GM21825 (cell line): ENCODE measurements at regions not wholly inside any gene's neighbourhood (a gene's known extent, or its start where the extent isn't known, plus 50 kb on each side); places are given as distances from the start of the nearest gene placed in this dataset.

Experiments
- ATAC-seq: cut with Tn5 transposase; IDR thresholded peaks from one replicate; pipeline ENCODE4 v1.9.1; 2021; ENCODE audit warnings: mild to moderate bottlenecking, moderate library complexity; ENCODE audit not compliant: unreplicated experiment

DNA sequence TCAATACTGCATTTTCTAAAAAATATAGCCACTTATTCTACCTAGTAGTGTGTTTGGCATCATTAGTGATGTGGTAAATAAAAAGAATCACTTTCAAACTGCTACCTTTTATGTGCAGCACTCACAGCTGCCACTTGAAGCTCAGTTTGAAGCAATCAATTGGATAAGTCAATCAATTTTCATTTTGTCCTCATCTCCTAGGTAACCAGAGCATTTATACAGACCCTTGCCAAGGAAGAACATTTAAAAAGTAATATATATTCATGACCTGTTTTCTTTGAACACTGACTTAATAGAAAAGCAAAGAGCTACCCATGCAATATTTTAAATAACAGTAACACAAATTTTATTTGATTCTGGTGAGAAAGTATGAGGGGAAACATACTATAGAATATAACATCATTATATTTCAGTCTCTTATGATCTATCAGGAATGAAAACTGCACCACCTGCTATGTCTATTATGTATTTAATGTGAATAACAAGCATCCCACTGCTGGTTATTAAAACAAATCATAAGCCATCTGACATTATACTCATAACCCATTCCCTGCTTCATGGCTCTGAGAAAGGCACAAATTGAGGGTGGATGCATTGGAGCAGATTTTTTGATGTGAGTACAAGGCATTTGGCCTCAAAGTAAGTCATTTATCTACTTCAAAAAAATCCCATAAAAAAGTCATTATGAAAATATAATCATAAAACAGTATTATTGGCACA lies 168.4 kb upstream of the C21orf91 start:
- no peak for ATAC-seq

DNA sequence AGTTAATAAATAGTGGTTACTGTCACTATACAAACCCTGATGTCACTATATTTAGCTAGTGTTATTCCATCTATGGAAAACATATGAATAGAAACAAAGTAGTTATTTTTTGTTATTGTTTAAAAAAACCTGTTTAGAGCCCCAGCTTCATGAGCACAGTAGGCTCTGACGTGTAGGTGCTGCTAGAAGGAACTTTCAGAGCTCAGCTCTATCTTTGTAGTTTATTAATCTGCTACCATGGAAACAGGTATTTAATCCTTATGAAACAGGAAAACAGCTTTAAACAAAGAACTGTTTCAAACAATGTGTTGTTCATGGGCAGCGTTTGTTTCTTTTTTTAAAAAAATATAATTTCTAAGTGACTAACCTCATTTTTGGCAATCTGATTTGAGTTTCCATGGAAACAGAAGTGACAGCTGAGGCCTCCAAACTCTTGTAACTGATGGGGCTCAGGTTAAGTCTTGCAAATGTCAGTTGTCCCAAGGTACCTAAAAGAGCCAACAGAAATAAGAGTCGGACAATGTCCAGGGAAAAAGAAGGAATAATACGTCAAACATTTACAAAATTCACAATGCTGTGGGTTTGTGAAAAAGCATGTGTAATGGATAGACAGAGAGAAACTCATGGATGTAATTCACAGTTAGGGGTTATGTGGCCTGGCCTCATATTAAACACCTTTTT lies 162.0 kb upstream of the C21orf91 start:
- no peak for ATAC-seq

DNA sequence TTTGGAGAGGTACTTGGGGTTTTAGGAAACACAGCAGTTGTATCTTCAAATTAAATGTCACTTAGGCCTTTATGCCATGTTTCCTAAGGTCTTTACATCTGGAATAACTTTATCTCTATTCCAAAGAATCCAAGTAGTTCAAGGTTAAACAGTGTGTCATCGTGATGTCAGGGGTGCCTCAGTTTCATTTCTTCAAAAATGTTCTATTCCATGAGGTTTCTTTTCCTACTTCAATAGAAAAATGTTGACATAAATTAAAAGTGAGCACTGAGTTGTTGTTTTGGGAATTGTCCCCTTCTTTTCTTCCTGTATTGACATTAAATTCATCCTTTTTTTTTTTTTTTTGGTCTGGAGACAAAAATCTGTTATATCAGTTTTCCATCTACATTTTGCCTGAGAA lies 160.6 kb upstream of the C21orf91 start:
- no peak for ATAC-seq

- ATAC-seq: no peak
Measured at GRCh38 chr21:17978895-17979294, 159.7 kb upstream of the C21orf91 start.

DNA sequence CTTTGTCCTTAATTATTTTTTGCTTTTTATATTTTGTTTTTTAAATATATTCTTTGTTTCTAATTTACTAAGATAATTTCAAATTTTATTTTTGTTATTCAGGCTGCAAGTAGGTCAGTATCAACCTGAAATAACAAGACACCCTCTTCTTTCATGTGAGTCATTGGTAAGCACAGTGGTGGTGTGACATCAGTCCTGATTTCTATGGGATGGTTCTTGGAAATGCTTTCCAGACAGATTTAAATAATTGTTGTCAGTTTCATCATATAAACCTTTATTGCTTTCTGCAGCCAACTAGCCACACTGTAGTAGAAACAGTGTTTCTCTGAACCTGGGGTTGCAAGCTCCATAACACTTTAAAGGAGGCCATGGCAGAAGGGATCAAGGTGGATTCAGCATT lies 157.5 kb upstream of the C21orf91 start:
- no peak for ATAC-seq

DNA sequence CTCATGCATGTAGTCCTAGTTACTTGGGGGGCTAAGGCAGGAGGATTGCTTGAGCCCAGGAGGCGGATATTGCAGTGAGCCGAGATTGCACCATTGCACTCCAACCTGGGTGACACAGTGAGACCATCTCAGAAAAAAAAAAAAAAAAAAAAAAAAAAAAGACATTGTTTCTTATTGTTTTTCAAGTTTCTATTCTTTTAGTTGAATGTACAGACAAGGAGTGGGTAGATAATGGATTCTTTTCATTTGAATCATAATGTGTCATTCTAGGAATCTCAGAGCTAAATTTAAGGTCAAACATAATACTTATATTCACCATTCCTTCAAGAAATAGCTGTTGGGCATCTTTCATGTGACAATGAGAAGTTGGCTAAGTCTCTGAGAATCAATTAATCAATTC lies 157.0 kb upstream of the C21orf91 start:
- ATAC-seq: no peak

DNA sequence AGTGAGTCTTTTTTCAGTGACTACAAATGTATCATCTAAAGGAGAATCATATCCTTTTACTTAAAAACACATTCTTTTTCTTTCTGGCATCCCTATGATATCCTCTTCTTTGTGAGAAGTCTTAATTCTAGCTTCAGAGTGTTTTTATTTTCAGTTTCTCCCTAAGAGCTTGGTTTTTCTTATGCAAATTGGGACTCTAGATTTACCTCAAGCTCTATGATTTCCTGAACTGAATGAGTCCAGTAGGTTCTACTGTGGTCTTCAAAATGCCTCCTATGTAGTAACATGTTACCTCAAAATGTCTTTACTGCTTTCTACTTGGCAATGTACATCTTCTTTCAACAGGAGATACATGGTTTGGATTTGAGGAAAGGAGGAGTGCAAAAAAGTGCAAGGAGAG lies 148.2 kb upstream of the C21orf91 start:
- no peak for ATAC-seq

GRCh38 chr21:17964716-17965115 lies 145.6 kb upstream of the C21orf91 start:
- no peak for ATAC-seq

GRCh38 chr21:17964199-17964598 lies 145.0 kb upstream of the C21orf91 start:
- no peak for ATAC-seq

DNA sequence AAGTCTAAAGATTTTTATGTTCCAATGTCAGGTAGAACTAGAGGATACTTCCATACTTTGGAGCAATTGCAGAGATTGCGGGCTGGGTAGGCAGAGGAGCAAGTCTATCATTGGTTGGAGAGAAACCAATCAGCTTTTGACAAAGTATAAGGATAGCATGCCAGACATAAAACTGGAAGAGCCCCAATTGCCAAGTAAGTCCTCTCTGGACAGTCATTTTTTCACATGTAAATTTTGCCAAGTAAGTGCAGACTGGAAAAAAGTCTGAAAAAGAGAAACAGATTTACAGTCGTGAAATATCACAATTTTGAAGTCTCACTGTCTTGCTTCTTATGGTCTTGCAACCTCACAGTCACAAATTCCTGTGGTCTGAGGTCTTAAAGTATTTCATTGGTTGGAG lies 131.4 kb upstream of the C21orf91 start:
- no peak for ATAC-seq

DNA sequence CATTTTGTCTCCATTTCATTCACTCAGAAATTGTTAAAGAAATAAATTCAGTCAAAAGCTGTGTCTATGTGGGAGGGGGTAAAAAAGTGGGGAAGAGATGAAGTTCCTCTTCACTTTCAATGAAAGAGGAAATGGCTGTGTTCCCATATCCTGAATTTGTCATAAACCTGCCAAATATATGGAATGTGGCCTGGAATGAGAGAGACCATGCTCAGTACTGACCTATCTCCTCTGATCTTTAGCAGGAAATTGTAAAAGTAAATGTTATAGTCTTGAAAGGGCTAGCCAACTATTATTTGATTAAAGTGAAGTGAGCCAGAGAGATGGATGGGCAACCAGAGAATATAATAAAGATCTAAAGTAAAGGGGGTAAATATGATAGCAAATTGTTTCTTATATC lies 130.3 kb upstream of the C21orf91 start:
- no peak for ATAC-seq

- no peak for ATAC-seq
Measured at GRCh38 chr21:17947531-17947930, 128.4 kb upstream of the C21orf91 start.

GRCh38 chr21:17931080-17931479 lies 111.9 kb upstream of the C21orf91 start:
- no peak for ATAC-seq

DNA sequence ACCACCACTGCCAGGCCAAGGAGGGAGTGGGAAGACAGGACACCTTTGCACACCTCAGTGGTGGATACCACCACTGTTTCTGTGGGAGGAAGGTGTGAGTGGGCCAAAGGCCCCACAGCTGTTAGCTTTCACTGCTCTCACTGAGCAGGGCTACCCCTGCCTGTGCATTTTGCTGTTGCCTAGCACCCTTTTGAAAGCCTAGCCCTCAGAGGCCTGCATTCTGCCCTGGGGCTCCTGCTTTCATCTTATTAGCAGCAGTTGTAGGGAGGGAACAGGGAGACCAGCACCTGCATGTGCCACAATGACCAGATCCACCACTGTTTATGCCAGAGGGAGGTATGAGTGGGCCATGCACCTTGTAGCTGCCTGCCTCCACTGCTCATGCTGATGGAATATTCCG lies 110.9 kb upstream of the C21orf91 start:
- ATAC-seq: no peak

DNA sequence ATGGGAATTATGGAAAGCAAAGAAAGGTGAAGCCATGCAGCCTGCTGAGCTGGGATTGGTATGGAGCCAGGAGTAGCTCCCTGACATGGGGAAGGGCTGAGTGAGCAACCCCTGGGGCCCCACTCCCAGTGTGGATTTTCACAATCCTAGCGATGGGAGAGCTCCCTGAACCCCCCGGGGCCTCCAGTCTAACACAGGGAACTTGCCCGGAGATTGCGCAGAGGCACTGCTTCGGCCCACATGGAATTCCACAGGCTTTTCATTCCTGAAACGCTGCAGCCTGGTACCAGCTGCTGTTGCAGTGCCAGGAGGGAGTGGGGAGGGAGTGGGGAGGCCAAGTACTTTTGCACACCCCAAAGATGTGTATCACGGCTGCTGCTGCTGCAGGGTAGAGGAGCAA lies 110.4 kb upstream of the C21orf91 start:
- no peak for ATAC-seq

GRCh38 chr21:17925899-17926298 lies 106.7 kb upstream of the C21orf91 start:
- ATAC-seq: no peak

GRCh38 chr21:17925000-17925610 lies 105.9 kb upstream of the C21orf91 start:
- ATAC-seq: peak; percentile 94

DNA sequence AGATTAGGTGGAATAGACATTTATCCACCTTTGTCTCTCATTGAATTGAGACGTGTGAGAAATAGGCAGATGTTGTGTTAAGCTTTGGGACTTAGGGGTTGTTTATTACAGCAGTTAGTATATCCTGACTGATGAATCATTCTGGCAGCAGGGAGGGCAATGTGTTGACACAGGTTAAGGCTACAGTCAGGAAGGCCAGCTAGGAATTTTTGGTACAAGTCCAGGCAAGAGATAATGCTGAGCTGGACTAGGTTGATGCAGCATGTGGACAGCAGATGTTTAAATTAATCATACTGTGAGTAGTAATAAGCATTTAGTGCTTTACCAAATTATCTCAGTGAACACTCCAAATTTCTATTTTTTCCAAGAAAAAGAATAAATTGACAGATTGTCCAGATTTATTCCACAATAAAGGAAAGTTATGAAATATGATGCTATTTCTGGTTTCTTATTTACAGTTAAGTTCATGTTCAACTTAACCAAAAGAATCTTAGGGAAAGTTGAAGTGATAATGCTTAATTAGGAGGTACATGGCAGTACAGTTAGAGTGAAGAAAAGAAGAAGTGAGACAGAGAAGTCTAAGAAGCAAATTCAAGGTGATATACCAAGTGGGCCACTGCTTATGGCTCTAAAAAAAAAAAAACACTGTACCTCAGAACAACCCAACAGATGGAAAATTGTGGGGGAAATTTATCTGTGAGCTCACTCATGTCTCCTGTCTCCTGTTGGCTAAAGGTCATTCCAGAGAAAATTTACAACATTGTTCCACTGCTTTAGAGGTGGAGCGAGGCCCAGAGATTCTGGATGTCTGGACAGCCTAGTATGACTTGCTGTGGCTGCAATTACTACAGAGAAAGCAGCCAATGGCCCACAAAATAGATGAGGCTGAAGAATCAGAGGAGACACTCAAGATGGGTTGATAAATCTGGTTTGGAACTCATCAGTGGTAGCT lies 102.7 kb upstream of the C21orf91 start:
- no peak for ATAC-seq

- ATAC-seq: no peak
Measured at GRCh38 chr21:17915976-17916375, 96.8 kb upstream of the C21orf91 start.

- no peak for ATAC-seq
Measured at GRCh38 chr21:17911628-17912027, 92.5 kb upstream of the C21orf91 start.
